MG63 (cell line): ENCODE measurements at regions not wholly inside any gene's neighbourhood (a gene's known extent, or its start where the extent isn't known, plus 50 kb on each side); places are given as distances from the start of the nearest gene placed in this dataset.

ENCODE experiments used
- DNase-seq: peaks from one replicate; pipeline ENCODE4 v3.0.0-alpha.2; 2020
- H3K27me3 ChIP-seq: fragments of 250-450 bp; sonication (Bioruptor Pico); 2 replicates; pipeline ENCODE4 v1.5.1; 2020; ENCODE audit warnings: mild to moderate bottlenecking, moderate library complexity
- H3K36me3 ChIP-seq: fragments of 250-450 bp; sonication (Bioruptor Pico); 2 replicates; pipeline ENCODE4 v1.5.1; 2020; ENCODE audit warnings: mild to moderate bottlenecking, moderate library complexity
- H3K4me3 ChIP-seq: fragments of 250-450 bp; sonication (Bioruptor Pico); 2 replicates; pipeline ENCODE4 v1.5.1; 2020; ENCODE audit warnings: mild to moderate bottlenecking, moderate library complexity
- H3K9me3 ChIP-seq: fragments of 250-450 bp; sonication (Bioruptor Pico); 2 replicates; pipeline ENCODE4 v1.5.1; 2020; ENCODE audit warnings: mild to moderate bottlenecking, moderate library complexity

DNA sequence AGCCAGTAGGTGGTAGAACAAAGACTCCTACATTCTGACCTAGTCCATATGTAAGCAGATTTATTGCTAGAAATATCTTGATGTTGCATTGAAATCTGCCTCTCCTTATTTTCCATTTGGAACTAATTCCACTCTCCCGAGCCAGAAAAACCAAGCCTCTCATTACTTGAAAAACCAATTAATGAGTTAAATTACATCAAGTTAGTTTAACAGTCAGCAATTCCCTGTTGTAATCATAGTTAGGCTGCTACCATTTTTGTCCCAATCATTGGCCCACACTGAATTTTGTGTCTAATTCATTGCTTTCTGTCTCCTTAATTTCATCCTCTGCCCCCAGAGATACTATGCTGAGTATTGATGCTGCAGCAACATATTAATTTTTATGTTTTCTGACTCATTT lies 168.3 kb upstream of the TNP1 start:
- no peaks in the 10 kb centered on the region for H3K9me3 ChIP-seq
- no peak for DNase-seq
- no peaks in the 10 kb centered on the region; the same call in 1 of the 2 replicates for H3K27me3 ChIP-seq
- no peaks in the 10 kb centered on the region for H3K36me3 ChIP-seq
- H3K4me3 ChIP-seq = no peak overlapping the region

DNA sequence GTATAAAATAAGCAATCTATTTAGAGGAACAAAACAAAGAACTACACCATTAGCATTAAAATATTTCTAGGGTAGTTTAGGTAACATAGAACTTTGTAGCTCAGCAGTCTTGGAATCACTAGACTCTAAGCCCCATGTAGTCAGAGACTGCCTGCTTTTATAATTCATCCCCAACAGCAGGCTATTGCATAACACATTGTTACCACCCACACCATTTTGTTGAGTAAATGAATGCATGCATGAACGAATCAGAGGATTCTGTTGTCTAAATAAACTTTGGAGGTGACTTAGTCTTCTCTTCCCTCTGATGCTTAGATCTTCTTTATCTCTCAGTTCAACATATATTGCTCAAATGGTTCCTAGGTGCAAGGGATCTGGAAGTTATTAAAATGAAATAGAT lies 167.6 kb upstream of the TNP1 start:
- H3K4me3 ChIP-seq = no peak overlapping the region
- H3K9me3 ChIP-seq = no peaks in the 10 kb centered on the region
- no peak for DNase-seq
- H3K36me3 ChIP-seq = no peaks in the 10 kb centered on the region
- no peaks in the 10 kb centered on the region; the same call in 1 of the 2 replicates for H3K27me3 ChIP-seq

GRCh38 chr2:217026569-217026968 lies 166.7 kb upstream of the TNP1 start:
- H3K4me3 ChIP-seq = no peak overlapping the region
- no peaks in the 10 kb centered on the region for H3K9me3 ChIP-seq
- no peak for DNase-seq
- no peaks in the 10 kb centered on the region; the same call in 1 of the 2 replicates for H3K27me3 ChIP-seq
- H3K36me3 ChIP-seq = no peaks in the 10 kb centered on the region

GRCh38 chr2:217026161-217026560 lies 166.3 kb upstream of the TNP1 start:
- H3K9me3 ChIP-seq = no peaks in the 10 kb centered on the region
- H3K36me3 ChIP-seq = no peaks in the 10 kb centered on the region
- H3K27me3 ChIP-seq = no peaks in the 10 kb centered on the region; the same call in 1 of the 2 replicates
- no peak overlapping the region for H3K4me3 ChIP-seq
- DNase-seq = no peak

- no peak for DNase-seq
Measured at GRCh38 chr2:217023611-217024010, 163.7 kb upstream of the TNP1 start.

DNA sequence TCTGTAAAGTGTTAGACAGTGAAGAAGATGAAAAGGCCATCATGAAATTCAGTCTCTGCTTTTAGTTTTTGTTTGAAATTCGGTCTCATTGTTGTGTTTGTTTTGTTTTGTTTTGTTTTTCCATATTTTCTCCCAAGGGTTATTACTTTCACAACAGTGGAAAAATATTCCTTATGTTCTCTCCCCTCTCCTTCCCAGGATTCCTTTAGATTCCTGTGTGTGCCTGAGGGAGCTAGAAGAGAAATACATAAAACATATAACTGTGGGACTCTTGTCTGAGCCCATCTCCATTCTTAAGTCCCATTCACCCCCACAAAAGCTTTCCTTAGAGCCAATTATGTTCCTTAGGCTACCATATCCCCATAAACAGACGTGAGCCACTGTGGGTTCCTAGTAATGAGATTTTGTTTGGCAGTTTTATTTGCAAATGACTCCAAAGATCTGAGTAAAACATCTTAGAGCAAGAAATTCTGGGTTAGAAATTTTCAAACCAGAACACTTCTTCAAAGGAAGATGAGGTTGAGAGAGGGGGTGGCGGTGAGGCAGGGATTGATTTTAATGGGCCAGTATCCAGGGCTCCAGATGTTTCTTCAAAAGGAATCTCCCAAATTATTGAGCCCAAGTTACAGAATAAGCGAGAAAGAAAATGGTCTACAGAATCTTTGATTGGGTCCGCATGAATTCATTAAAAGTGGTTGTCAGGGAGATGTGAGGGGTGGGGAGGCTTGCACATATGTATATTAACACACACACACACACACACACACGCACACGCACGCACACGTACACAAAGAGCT lies 157.8 kb upstream of the TNP1 start:
- DNase-seq = no peak
- peaks cover 3% of the 10 kb centered on the region; the same call in 1 of the 2 replicates for H3K27me3 ChIP-seq
- H3K36me3 ChIP-seq = no peaks in the 10 kb centered on the region
- no peak overlapping the region for H3K4me3 ChIP-seq
- peaks cover 6% of the 10 kb centered on the region; the same call in 1 of the 2 replicates for H3K9me3 ChIP-seq

More at GRCh38 chr2:217023611-217024010, 163.7 kb upstream of the TNP1 start:
- no peak overlapping the region for H3K4me3 ChIP-seq
- H3K9me3 ChIP-seq = peaks cover 6% of the 10 kb centered on the region; the same call in 1 of the 2 replicates
- no peaks in the 10 kb centered on the region for H3K27me3 ChIP-seq
- H3K36me3 ChIP-seq = no peaks in the 10 kb centered on the region

- no peak for DNase-seq
- Histone ChIP-seq H3K9me3 (peaks cover 6% of the 10 kb centered on the region; the same call in 1 of the 2 replicates), H3K36me3 (no peaks in the 10 kb centered on the region), H3K27me3 (peaks cover 3% of the 10 kb centered on the region; the same call in 1 of the 2 replicates), H3K4me3 (no peak overlapping the region)
Measured at GRCh38 chr2:217016796-217017419, 157.0 kb upstream of the TNP1 start.

DNA sequence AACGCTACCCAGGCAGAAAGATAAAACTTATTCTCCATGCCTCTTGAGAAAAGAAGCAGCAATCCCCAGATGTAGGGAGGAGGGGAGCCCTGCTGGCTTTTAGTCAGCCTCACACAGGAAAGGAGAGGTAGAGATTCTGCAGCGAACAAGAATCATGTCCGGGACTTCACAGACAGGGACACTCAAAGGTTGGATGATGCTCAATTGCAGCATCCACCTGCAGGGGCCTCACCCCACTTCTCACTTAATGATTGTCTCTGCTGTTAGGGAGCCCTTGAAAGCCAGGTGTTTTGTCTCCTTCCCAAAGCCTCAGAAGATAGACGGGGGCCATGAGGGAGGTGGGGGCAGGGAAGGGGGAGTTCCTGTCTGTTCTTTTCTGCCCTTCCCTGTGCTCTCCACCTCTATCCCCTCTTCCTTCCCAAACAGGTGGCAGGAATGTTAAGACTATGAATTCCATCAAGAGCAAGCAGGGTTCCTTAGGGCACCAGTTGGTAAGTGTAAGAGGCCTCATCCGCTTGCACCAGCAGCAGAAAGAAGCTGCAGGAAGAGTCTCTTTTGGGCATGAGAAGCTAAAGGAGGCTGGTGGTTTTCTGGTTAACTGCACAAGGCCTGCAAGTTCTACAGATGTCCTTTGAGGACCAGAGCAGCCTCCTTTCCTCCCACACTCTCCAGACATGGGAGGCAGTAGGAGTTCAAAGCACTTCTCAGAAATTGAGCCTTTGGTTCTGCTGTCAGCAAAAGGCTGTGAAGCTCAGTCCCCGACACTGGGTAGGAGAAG lies 154.7 kb upstream of the TNP1 start:
- Histone ChIP-seq H3K27me3 (peaks cover 3% of the 10 kb centered on the region; the same call in 1 of the 2 replicates), H3K4me3 (no peak overlapping the region), H3K36me3 (no peaks in the 10 kb centered on the region), H3K9me3 (peaks cover 6% of the 10 kb centered on the region; the same call in 1 of the 2 replicates)
- no peak for DNase-seq

- Histone ChIP-seq H3K4me3 (no peak overlapping the region), H3K36me3 (no peaks in the 10 kb centered on the region), H3K27me3 (peaks cover 3% of the 10 kb centered on the region; the same call in 1 of the 2 replicates), H3K9me3 (no peaks in the 10 kb centered on the region)
- DNase-seq = no peak
Measured at GRCh38 chr2:217013926-217014325, 154.1 kb upstream of the TNP1 start.

- H3K27me3 ChIP-seq = peaks cover 3% of the 10 kb centered on the region; the same call in 1 of the 2 replicates
- no peak for DNase-seq
- no peaks in the 10 kb centered on the region for H3K9me3 ChIP-seq
- H3K36me3 ChIP-seq = no peaks in the 10 kb centered on the region
- no peak overlapping the region for H3K4me3 ChIP-seq
Measured at GRCh38 chr2:217011576-217011975, 151.7 kb upstream of the TNP1 start.

DNA sequence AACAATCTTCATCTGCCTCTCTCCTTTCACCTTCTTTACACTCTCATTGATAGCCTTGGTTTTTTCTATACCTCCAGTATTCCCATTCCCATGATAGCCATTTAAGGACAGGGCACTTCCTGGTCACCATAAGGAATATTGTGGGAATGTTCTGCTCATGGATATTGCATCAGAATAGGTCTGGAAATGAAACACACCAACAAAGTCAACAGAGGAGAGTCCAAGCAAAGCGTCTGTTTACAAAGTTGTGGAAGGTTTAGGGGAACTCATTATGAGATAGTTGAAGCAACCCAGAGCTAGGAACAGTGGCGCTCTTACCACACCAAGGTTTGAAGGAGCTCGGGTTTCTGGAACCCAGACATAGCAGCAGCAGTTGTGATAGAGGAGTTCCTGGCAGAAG lies 150.3 kb upstream of the TNP1 start:
- no peak for DNase-seq
- Histone ChIP-seq H3K36me3 (no peaks in the 10 kb centered on the region), H3K4me3 (no peak overlapping the region), H3K27me3 (peaks cover 3% of the 10 kb centered on the region; the same call in 1 of the 2 replicates), H3K9me3 (no peaks in the 10 kb centered on the region)

- H3K36me3 ChIP-seq = no peaks in the 10 kb centered on the region
Measured at GRCh38 chr2:217008794-217009193, 148.9 kb upstream of the TNP1 start.

DNA sequence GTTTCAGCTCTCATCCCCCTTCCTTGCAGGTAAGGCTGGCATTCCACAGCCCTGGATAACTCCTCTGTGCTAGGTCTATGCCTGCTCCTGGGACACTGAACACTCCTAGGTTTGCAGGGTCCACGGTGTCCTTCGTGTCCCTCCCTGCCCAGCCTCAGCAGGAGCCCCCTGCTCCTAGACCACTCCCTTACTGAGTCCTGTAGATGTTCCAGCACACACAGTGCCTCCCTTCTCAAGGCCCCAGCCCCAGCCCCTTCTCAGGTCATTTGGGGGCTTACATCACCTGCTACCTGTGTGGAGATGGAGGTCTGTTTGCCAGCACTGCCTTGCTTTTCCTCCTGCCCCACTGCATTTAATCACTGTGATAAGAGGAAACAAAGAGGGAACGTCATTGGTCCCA lies 146.4 kb upstream of the TNP1 start:
- no peaks in the 10 kb centered on the region for H3K27me3 ChIP-seq
- no peak for DNase-seq
- H3K36me3 ChIP-seq = no peaks in the 10 kb centered on the region
- H3K9me3 ChIP-seq = no peaks in the 10 kb centered on the region
- no peak overlapping the region for H3K4me3 ChIP-seq

More at GRCh38 chr2:217008794-217009193, 148.9 kb upstream of the TNP1 start:
- no peak overlapping the region for H3K4me3 ChIP-seq
- peaks cover 3% of the 10 kb centered on the region; the same call in 1 of the 2 replicates for H3K27me3 ChIP-seq
- DNase-seq = no peak
- H3K9me3 ChIP-seq = no peaks in the 10 kb centered on the region

DNA sequence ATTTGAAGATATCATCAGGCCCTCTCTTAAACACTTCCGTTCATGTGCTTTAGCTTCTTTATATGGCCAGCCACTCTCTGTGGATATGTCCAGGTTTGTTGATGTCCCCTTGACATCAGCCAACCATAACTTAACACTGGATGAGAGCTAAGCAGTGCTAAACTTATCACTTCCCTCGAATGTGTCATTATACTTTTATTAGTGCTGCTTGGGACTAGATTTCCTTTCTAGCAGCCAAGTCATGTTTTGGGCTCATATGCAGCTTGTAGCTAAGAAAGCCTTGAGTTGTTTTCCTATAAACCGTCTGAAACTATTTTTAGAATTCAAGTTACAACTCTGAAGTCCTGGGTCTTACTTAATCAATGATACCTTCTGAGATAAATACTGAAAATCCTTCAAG lies 144.8 kb upstream of the TNP1 start:
- no peak overlapping the region for H3K4me3 ChIP-seq
- H3K36me3 ChIP-seq = no peaks in the 10 kb centered on the region
- DNase-seq = no peak
- H3K9me3 ChIP-seq = no peaks in the 10 kb centered on the region
- H3K27me3 ChIP-seq = no peaks in the 10 kb centered on the region

DNA sequence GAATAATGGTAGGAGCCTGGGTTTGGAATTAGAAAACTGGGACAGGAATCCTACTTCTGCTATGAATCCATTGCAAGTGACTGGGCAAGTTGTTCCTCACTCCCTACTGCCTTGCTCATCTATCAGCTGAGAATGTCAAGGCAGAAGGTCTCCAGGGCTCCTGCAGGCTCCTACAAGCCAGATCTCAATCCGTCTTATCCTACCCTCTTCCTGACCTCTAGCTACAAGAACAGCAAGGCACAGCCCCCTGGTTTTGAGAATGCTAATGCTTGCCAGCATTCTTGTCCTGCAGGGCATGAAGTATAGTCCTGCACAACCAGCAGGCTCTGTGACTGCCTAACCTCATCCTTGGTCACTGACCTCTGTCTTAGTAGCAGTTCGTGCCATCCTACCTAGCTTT lies 141.9 kb upstream of the TNP1 start:
- H3K9me3 ChIP-seq = no peaks in the 10 kb centered on the region
- H3K4me3 ChIP-seq = no peak overlapping the region
- no peaks in the 10 kb centered on the region for H3K27me3 ChIP-seq
- DNase-seq = no peak
- no peaks in the 10 kb centered on the region for H3K36me3 ChIP-seq

- no peak for DNase-seq
- H3K36me3 ChIP-seq = no peaks in the 10 kb centered on the region
- H3K4me3 ChIP-seq = no peak overlapping the region
- H3K9me3 ChIP-seq = no peaks in the 10 kb centered on the region
- no peaks in the 10 kb centered on the region for H3K27me3 ChIP-seq
Measured at GRCh38 chr2:217000406-217000805, 140.5 kb upstream of the TNP1 start.

GRCh38 chr2:216996279-216996845 lies 136.5 kb upstream of the TNP1 start:
- H3K4me3 ChIP-seq = no peak overlapping the region
- H3K9me3 ChIP-seq = no peaks in the 10 kb centered on the region
- no peak for DNase-seq
- H3K27me3 ChIP-seq = no peaks in the 10 kb centered on the region
- no peaks in the 10 kb centered on the region for H3K36me3 ChIP-seq
